Effector memory CD8-positive, alpha-beta T cell (primary cell): ENCODE measurements at regions not wholly inside any gene's neighbourhood (a gene's known extent, or its start where the extent isn't known, plus 50 kb on each side); places are given as distances from the start of the nearest gene placed in this dataset.

Experiments used
- ATAC-seq: fragments of 150-1000 bp; cut with Tn5 transposase; replicated peaks from 2 replicates; pipeline ENCODE4 v1.10.0; 2021; ENCODE audit warnings: mild to moderate bottlenecking, moderate library complexity
- DNase-seq, 3 experiments: peaks; one replicate each; pipeline ENCODE4 v3.0.0; 2021
- H3K27ac Mint-ChIP-seq, 2 donors: one replicate each; pipeline ENCODE4 v1.8.0; 2022; ENCODE audit warnings: mild to moderate bottlenecking in 2 of 2, mixed read lengths in 2 of 2, moderate library complexity in 2 of 2
- H3K27me3 Mint-ChIP-seq, 2 donors: one replicate each; pipeline ENCODE4 v1.8.0; 2022; ENCODE audit warnings: mixed read lengths in 2 of 2
- H3K36me3 Mint-ChIP-seq: one replicate; pipeline ENCODE4 v1.8.0; 2022; ENCODE audit warnings: mild to moderate bottlenecking, moderate library complexity, mixed read lengths; ENCODE audit not compliant: insufficient read depth
- H3K4me1 Mint-ChIP-seq, 2 donors: one replicate each; pipeline ENCODE4 v1.8.0; 2022; ENCODE audit warnings: low read depth in 2 of 2, mixed read lengths in 2 of 2
- H3K4me3 Mint-ChIP-seq, 2 donors: one replicate each; pipeline ENCODE4 v1.8.0; 2022; ENCODE audit warnings: mild to moderate bottlenecking in 2 of 2, mixed read lengths in 2 of 2, moderate library complexity in 2 of 2
- H3K9me3 Mint-ChIP-seq, 2 donors: one replicate each; pipeline ENCODE4 v1.8.0; 2022; ENCODE audit warnings: mixed read lengths in 2 of 2

DNA sequence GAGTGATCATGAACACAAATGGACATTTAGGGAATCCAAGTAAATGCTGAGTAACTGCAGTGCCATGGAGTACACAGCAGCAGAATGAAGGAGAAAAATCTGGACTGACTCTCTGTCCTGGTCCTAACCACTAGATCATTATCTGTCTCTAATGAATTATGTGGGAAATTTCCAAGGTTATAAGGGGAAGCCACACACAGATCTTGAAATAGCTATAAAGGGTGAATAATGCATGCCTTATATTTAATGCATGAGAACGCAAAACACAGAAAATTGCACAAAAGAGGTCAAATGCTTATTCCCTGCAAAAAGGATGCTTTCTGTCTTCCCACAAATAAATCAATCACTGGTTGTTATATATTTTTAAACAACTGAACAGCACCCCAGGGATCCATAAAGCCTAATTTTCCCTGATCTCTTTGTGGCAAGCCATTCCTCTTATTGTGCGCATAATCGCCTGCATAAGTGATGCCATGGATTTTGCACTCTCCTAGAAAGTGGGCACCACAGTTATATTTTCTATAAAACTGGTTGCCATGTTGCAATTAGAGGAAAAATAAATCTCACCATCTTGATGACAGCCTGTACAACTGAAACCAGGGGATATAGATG lies 201.8 kb downstream of the XPNPEP1 start:
- Mint-ChIP-seq H3K4me1 (no peaks in the 10 kb centered on the region), H3K36me3 (no peaks in the 10 kb centered on the region), H3K27me3 (peaks cover 12 to 14% of the 10 kb centered on the region in 2 donors), H3K4me3 (no peak overlapping the region), H3K9me3 (no peaks in the 10 kb centered on the region), H3K27ac (no peak overlapping the region)
- DNase-seq (no peak), ATAC-seq (no peak)

DNA sequence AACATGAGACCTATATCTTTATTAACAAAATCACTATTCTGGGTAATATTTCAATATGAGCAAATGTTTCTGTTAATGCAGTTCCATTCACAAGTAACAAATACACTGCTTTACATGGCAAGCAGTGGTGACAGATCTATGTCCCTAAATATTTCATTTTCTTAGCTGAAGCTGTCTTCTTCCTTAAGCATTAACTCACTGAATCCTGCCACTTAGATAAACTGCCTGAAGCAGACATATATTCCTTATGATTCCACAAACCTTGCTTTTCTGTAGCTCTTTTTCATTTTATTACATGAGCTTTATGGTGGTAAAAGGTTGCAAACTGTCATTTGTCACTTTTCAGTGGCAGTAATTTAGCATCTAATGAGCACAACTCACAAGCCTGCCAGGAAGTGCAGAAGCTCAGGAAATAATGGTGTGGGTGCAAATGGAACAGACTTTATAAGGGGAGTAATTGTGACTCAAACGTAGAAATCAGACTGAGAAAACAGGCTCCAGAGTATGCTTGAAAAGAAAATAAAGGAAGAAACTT lies 217.2 kb downstream of the XPNPEP1 start:
- DNase-seq (no peak), ATAC-seq (no peak)
- Mint-ChIP-seq H3K27ac (no peak overlapping the region), H3K36me3 (no peaks in the 10 kb centered on the region), H3K4me1 (no peaks in the 10 kb centered on the region), H3K9me3 (peaks cover 5 to 6% of the 10 kb centered on the region in 2 donors), H3K4me3 (no peak overlapping the region), H3K27me3 (peaks cover 6 to 8% of the 10 kb centered on the region in 2 donors)

DNA sequence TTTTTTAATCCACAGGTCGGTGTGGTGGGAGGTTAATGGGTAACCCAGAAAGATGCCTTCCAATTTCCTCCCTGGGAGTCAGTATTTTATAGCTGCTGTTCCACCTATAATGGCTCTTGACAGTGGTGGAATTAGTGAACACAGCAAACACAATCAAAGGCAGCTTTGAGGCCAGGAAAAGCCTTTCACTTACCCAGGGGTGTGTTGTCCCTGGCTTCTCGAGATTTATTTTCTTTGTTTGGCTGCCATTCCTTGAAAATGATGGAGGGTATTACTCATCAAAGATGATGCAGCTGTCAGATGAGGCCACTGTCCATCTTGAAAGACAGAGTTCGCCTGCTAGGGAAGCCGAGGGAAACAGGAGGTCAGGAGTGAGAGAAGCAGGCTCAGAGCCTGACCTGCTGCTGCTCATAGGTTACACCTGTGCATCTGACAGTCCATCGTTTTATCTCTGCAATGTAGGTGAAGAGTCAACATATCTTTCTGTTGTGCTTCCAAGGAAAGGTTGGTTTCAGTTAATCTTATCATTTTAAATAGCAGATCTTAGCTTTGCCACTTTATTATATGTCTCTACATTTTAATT lies 221.6 kb downstream of the XPNPEP1 start:
- H3K36me3 Mint-ChIP-seq: no peaks in the 10 kb centered on the region
- H3K27ac Mint-ChIP-seq: no peak overlapping the region
- no peaks in the 10 kb centered on the region for H3K27me3 Mint-ChIP-seq
- DNase-seq: no peak
- no peaks in the 10 kb centered on the region for H3K9me3 Mint-ChIP-seq
- no peak overlapping the region for H3K4me3 Mint-ChIP-seq
- H3K4me1 Mint-ChIP-seq: no peaks in the 10 kb centered on the region
- ATAC-seq: no peak

DNA sequence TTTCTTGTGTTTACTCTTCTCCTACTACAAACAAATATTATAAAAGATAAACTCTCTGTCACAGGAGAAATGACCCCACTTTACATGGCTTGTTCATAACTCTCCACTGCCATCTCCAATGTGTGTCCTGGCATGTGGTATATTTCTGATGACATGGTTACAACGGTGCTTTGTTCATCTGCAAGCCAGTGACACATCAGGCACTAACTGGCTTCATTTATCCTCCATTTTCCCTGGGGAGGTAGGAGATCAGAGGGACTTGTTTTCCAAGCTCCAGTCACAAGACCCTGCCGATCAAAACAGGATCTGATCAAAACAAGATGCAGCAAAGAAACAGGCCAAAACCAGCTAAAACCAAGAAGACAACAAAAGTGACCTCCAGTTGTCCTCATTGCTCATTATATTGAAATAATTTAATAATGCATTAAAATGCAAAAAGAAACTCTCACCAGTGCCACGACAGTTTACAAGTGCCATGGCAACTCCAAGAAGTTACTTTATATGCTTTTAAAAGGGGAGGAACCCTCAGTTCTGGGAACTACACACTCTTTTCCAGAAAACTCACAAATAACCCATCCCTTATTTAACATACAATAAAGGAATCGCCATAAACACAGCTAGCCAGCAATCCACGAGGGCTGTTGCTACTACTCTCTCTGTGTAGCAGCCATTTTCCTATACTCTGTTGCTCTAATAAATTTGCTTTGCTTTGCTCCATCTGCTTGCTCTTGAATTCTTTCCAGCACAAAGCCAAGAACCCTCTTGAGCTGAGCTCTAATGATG lies 224.2 kb downstream of the XPNPEP1 start:
- DNase-seq (no peak), ATAC-seq (no peak)
- H3K27ac Mint-ChIP-seq: no peak overlapping the region
- no peaks in the 10 kb centered on the region for H3K4me1 Mint-ChIP-seq
- no peaks in the 10 kb centered on the region for H3K27me3 Mint-ChIP-seq
- no peaks in the 10 kb centered on the region for H3K9me3 Mint-ChIP-seq
- H3K4me3 Mint-ChIP-seq: no peak overlapping the region
- no peaks in the 10 kb centered on the region for H3K36me3 Mint-ChIP-seq

DNA sequence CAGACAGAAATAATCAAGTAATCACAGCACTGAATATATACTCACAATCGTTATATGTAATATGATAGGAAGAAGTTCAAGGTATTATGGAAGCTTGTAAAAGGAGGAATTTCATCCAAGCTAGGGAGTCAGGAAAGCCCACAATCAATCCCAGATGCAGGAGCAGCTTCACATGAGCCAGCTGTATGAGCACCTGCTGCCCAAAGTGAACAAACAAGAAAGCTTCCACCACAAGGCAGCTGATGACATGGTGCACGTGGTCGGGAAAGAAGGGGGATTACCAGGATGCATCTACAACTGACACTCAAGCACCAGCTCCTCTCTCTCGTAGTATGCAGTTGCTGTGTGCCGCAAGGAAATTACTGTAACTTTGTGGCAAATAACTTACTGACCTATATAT lies 225.2 kb downstream of the XPNPEP1 start:
- Mint-ChIP-seq H3K27ac (no peak overlapping the region), H3K9me3 (no peaks in the 10 kb centered on the region), H3K27me3 (no peaks in the 10 kb centered on the region), H3K36me3 (no peaks in the 10 kb centered on the region), H3K4me3 (no peak overlapping the region), H3K4me1 (no peaks in the 10 kb centered on the region)
- no peak for ATAC-seq
- no peak for DNase-seq

DNA sequence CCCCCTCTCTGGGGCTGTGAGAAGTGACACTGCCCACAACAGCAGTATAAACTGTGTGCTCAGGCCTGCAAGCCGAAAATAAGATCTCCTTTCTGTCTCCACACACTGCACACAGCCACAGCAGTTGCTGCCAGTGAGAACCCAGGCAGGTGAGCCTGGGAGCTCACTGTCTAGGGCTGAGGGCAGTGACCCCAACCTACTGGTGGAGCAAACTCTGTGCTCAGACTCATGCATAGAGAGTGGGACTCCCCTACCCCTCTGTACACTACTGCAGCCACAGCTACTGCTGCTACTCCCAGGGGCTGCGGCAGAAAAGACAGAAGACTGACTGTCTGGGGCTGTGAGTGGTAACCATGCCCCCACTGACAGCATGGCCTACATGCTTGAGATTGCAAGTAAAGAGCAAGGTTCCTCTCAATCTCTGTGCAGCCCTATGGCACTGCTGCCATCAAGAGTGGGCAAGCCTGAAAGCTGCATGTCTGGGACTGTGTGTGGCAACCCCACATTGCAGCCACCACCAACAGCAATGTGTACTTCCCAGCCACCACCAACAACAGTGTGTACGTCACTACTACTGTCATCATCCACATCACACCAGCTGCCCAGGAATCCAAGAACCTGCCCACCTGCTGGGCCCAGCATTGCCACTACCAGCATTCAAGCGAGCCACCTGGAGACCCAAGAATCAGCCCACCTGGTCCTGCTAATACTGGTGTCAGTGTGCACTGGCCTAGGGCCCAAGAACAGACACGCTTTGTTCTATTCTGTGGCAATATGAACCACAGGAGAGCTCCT lies 226.1 kb downstream of the XPNPEP1 start:
- ATAC-seq (no peak), DNase-seq (no peak)
- H3K27ac Mint-ChIP-seq: no peak overlapping the region
- peaks cover 0 to 4% of the 10 kb centered on the region in 2 donors for H3K27me3 Mint-ChIP-seq
- no peaks in the 10 kb centered on the region for H3K4me1 Mint-ChIP-seq
- H3K36me3 Mint-ChIP-seq: no peaks in the 10 kb centered on the region
- H3K9me3 Mint-ChIP-seq: peaks cover 0 to 2% of the 10 kb centered on the region in 2 donors
- H3K4me3 Mint-ChIP-seq: no peak overlapping the region

DNA sequence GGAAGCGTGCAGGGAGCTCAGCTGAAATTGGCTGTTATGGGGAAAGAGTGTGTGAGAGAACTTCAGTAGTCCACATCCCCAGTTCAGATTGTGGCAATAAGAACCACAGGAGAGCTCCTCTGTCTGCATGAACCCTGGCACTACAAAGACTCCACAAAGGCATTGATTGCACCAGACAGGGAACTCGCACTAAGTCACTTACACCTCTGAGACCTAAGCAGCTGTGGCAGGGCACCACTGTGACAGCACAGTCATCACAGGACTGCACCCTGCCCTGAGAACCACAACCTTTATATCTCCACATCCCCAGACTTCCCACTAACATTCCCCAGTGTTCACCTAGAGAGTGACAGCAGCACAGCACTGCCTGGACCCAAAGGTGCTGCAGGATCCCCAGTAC lies 226.8 kb downstream of the XPNPEP1 start:
- Mint-ChIP-seq H3K4me3 (no peak overlapping the region), H3K4me1 (no peaks in the 10 kb centered on the region), H3K9me3 (peaks cover 0 to 2% of the 10 kb centered on the region in 2 donors), H3K27ac (no peak overlapping the region), H3K36me3 (no peaks in the 10 kb centered on the region), H3K27me3 (peaks cover 0 to 7% of the 10 kb centered on the region in 2 donors)
- no peak for DNase-seq
- ATAC-seq: no peak

DNA sequence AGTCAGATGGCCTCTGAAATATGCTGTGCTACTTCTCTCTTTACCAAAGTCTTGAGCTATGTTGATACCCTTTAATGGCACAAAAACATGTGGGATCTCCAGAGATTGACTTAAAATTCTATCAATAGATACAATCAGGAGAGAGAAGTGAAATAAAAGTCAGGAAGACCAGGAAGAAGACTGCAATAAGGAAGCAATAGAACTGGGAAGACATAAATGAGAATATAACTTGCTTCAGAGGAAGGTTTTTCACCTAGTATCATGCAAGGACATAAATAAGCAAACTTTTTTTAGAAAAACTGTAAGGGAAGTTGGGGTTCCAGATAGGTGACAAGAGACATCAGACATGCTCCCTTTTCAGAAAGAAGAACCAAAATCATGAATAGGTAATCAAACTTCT lies 227.3 kb downstream of the XPNPEP1 start:
- Mint-ChIP-seq H3K27me3 (peaks cover 0 to 7% of the 10 kb centered on the region in 2 donors), H3K36me3 (no peaks in the 10 kb centered on the region), H3K4me3 (no peak overlapping the region), H3K9me3 (peaks cover 0 to 4% of the 10 kb centered on the region in 2 donors), H3K4me1 (no peaks in the 10 kb centered on the region), H3K27ac (no peak overlapping the region)
- DNase-seq (no peak), ATAC-seq (no peak)

DNA sequence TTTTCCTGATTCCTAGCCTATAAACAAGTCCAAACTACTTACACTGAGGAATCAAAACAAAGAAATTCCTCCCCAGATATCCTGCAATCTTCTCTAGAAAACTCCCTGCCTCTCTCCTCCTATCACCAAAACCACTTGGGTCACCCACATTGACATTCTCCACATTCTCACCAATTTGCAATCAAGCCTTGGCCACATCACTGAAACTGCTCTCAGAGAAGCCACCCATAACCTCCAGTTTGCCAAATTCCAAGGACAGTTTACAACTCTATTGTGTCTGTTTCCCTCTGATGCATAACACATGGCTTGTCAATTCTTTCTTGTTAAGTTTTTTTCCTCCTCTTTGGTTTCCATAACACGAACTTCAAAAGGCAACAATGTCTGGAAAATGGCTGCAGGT lies 233.5 kb downstream of the XPNPEP1 start:
- Mint-ChIP-seq H3K27ac (no peak overlapping the region), H3K4me3 (no peak overlapping the region), H3K36me3 (no peaks in the 10 kb centered on the region), H3K9me3 (peaks cover 0 to 9% of the 10 kb centered on the region in 2 donors), H3K4me1 (no peaks in the 10 kb centered on the region), H3K27me3 (peaks cover 0 to 14% of the 10 kb centered on the region in 2 donors)
- DNase-seq: no peak
- ATAC-seq: no peak

DNA sequence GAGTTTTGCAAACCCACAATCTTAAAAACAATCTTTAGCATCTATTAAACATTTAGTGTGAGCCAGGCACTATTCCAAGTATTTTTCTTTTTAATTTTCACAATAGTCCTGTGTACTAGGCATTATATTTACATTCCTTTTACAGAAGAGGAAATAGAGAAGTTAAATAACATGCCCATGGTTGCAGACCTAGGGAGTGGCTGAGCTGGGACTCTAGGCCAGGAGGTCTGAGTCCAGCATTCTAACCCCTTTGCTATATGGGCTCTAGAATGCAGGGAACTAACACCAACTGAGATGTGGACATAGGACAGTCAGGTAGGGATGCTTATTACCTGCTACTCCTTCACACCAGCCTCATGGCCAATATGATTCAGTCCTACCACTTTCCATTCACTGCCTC lies 243.8 kb downstream of the XPNPEP1 start:
- no peak for DNase-seq
- no peak for ATAC-seq
- H3K27ac Mint-ChIP-seq: no peak overlapping the region
- no peaks in the 10 kb centered on the region for H3K36me3 Mint-ChIP-seq
- no peak overlapping the region for H3K4me3 Mint-ChIP-seq
- no peaks in the 10 kb centered on the region for H3K27me3 Mint-ChIP-seq
- H3K4me1 Mint-ChIP-seq: no peaks in the 10 kb centered on the region
- H3K9me3 Mint-ChIP-seq: peaks cover 0 to 2% of the 10 kb centered on the region in 2 donors

DNA sequence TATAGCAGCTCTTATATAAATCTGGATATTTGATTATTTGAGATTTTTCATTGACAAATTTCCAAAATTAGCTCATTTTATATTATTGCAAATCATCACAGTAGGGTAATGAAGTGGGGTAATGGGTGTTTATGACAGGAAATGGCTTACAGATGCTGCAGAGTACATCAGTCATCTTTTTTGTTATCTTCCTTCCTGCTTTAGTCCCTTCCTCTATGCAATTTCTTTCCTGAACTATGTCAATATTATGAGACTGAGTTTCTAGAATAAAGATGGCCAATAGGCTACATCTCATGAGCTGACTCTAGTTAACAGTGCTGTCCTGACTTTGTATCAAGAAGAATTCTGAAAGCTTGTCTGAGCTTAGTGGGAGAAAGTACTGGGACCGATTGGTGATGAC lies 244.5 kb downstream of the XPNPEP1 start:
- no peaks in the 10 kb centered on the region for H3K27me3 Mint-ChIP-seq
- no peak for DNase-seq
- no peak overlapping the region for H3K4me3 Mint-ChIP-seq
- no peak for ATAC-seq
- H3K4me1 Mint-ChIP-seq: no peaks in the 10 kb centered on the region
- H3K36me3 Mint-ChIP-seq: no peaks in the 10 kb centered on the region
- H3K27ac Mint-ChIP-seq: no peak overlapping the region
- H3K9me3 Mint-ChIP-seq: no peaks in the 10 kb centered on the region

DNA sequence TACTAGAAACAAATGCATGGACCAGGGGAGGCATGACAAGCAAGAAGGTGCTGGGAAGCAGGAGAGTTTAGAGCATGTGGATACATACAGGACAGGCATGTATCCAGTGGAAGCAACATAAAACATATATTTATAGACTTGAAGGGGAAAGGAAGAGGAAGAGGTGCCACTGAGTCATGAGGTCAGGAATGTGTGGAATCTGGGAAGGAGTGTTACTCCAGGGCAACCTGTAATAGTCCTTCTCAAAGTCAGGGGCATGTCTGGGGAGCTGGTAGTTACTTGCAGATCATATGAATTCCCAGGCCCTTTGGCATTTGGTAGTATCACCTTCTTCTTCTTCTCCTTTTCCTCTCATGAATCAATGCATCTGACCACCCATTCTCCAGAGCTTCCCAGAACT lies 246.6 kb downstream of the XPNPEP1 start:
- H3K9me3 Mint-ChIP-seq: no peaks in the 10 kb centered on the region
- no peaks in the 10 kb centered on the region for H3K4me1 Mint-ChIP-seq
- no peak overlapping the region for H3K4me3 Mint-ChIP-seq
- ATAC-seq: no peak
- no peak for DNase-seq
- no peaks in the 10 kb centered on the region for H3K36me3 Mint-ChIP-seq
- no peaks in the 10 kb centered on the region for H3K27me3 Mint-ChIP-seq
- no peak overlapping the region for H3K27ac Mint-ChIP-seq

DNA sequence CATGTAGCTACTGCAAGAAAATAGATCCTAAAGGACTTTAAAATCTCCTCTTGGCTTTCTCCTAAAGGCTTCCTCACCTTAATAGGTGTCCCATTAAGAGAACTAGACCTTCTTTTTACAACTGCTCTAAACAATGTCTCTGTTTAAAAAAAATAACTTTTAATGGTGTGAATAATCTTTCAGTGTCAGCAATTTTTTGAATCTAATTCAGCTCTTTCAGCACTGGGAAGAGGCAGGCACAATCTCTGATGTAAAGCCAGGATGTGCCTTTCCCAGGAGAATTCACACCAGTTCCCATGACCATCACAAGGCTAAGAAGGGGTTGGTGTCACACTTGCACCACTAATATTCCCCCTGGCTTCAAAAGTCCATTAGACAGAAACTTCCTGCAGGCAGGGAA lies 254.6 kb downstream of the XPNPEP1 start:
- H3K4me1 Mint-ChIP-seq: no peaks in the 10 kb centered on the region
- no peak overlapping the region for H3K27ac Mint-ChIP-seq
- peaks cover 0 to 2% of the 10 kb centered on the region in 2 donors for H3K9me3 Mint-ChIP-seq
- peaks cover 0 to 6% of the 10 kb centered on the region in 2 donors for H3K27me3 Mint-ChIP-seq
- no peaks in the 10 kb centered on the region for H3K36me3 Mint-ChIP-seq
- ATAC-seq: no peak
- DNase-seq: no peak
- H3K4me3 Mint-ChIP-seq: no peak overlapping the region
